HG02884 (cell line): ENCODE measurements at regions not wholly inside any gene's neighbourhood (a gene's known extent, or its start where the extent isn't known, plus 50 kb on each side); places are given as distances from the start of the nearest gene placed in this dataset.
"Not testable (repeated sequence)": the region's sequence is repeated elsewhere in the genome, so short reads cannot be mapped to it uniquely, and the experiment has no call there.

Source experiments
- ATAC-seq: cut with Tn5 transposase; IDR thresholded peaks from one replicate; pipeline ENCODE4 v1.9.1; 2021; ENCODE audit warnings: mild to moderate bottlenecking, moderate library complexity; ENCODE audit not compliant: unreplicated experiment

DNA sequence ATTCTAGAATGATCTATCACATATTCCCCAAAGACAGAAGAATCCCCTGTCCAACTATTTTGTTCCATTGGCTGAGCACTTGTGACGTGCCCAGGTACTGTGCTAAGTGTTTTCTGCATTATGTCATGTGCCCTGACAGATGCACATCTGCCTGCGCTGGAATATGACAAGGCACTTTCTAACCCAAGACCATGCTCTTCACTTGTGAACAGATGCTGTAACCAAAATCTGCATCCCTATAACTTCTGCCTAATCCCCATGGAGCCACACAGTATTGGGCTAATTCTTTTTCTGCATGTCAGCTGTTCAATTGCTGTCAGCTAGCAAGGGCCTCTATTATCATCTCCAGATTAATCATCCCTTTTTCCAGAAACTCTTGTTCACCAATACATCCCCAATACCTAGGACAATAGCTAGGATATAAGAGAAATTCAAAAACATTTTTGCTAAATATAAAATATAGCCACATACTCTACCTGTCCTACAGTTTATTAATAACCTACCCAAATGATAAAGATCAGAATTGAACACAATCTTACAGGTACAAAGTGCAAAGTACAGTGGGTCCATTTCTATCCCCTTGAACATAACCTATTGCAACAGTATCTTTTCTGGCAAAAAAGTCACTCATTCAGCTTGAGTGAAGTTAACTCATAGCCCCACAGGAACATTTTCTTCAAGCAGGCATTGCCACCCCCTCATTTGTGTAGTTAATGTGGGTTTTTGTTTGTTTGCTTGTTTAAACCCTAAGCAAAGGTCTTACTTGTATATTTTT is 109.4 kb upstream of the LRRN1 start:
- ATAC-seq, result no peak

DNA sequence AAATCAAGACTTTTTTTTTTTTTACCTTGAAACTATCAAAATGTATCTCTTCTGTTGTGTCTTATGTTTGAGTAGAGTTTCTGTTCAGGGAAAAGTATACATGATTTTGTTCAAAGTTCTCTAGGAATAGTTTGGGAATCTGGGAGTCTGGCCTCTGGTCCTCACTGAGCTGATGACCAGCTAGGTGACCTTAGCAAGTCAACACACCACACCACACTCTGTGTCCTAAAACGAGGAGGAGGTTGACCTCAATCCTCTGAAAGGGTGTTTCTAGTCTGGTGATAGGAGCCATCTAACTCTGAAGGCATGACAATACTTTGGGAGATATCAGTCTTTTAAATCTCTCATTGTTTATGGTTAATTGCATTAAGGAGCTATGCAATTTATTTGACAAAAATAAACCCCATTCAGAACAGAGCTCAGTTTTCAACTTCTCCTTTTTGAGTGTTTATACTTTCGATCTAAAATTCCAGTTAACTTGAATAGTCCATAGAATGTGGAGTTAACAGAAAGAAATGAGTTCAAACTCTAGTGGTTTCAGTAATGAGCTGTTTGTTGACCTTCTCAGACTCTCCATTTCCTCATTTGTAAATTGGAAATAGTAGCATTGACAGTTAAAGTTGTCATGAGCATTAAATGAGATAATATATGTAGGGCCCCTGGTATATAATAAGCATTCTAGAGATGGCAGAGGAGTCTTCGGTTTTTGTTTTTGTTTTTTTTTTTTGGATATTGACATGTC is 112.2 kb upstream of the LRRN1 start:
- no peak for ATAC-seq

DNA sequence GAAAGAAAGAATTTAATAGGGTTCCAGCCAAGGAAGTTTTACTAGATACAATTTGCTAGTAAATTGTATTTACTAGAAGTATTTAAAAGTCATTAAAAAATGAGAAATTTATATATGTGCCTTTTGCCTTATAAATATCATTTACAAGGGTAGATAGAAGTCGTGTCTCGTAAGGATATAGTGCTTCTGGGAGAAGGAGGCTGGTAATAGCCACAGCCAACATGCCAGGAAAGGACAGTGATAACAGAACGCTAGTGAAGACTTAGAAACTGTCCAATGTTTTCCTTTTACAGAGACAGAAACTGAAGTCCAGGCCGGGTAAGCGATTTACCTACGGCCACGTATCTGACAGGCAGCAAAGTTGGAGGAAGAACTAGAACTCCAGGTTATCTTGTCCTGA is 113.5 kb upstream of the LRRN1 start:
- no peak for ATAC-seq

DNA sequence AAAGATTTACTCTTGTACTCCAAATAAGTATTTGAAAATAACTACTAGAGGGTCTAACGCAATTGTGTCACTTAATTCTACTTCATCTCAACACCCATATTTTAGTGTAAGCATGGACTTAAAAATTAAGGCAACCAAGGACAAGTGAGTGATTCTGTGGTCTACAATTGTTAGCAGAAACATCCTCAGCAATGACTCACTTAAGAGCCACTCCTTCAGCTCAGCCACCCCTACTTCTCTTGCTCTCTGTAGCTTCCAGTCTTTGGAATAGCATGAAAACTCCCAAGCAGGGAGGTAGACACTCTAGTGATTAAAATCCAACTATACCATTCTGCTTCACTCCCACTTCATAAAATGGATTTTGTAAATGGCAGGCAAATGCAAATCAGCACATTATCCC is 116.0 kb upstream of the LRRN1 start:
- no peak for ATAC-seq

DNA sequence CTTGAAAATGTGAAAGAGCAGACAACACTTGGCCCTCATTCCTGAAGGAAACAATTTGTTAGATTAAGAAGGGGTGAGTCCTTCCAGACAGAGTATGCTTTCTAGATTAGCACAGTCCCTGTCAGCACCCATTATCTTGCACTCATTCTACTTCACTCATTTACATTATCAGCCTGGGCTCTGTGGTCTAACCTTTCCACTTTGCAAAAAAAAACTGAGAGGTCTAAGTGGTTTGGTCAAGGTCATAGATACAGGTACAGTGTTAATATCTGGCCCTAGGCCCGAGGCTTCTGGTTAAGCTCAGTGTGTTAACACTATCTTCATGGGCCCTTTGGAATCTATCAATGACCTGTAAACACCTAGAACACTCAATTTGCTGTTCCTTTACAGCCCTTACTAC is 123.4 kb upstream of the LRRN1 start:
- ATAC-seq, result no peak

DNA sequence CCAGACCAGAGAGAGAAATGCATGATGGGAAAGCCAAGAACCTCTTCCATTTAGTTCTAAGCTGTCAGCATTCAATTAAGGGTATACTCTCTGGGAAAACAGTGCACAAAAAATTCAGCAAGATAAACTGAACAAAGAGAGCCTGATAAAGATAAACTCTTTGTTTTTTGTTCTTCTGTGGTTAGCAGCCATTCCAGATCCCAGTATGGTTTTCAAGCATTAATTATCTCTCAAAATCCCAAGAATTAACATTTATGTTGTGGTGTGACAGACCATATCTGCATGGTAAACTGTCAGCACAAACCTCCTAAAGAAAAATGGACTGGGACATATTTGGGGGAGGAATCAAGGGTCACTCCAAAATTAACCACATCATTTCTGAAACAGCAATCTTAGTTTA is 124.0 kb upstream of the LRRN1 start:
- ATAC-seq, result no peak

DNA sequence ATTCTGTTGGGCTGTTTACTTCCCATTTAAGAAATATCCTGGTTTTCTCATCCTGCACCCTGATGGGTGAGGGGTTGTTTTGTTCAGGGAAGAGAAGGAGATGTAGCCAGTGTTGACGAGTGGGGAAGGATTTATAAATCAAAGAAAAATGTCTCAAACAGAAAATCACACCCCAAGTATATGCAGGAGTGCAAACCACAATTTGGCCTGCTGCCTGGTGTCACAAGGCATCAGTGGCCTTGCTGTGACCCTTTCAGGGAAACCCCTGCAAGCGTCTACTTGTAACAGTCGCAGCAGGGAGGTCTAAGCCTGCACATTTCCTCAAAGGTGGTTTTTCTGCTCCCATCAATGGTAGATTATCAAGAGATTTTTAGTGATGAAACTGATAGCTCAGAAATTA is 132.6 kb upstream of the LRRN1 start:
- peak; percentile 96 for ATAC-seq

DNA sequence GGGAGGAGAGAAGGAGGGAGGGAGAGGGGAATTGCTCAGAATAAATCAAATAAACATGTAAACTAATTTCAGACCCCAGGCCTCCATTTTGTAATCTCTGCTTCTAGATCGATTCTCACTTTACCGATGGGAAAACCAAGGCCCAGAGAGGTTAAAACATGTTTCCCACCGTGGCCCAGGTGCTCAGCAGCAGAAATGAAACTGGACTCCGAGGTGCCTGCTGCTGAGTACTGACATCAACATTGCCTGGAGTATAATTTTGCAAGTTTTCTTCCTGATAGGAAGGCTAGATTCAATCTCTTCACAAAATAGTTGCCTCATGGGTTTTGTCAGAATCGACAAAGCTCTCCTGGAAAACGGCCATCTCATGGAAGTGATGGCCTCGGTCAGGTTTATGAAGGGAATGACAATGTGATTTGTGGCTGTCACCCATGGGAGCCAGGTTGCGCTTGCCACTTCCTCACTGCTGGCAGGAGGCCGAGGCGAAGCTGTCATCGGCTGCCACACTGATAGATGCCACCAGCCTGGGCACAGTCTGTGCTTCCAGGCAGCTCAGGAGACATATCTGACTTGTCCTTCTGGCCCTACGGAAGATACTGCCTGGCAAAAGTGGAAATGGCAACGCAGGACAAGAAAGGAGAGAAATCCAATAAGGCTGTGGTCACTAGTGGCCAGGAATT is 133.1 kb upstream of the LRRN1 start:
- ATAC-seq, result peak; percentile 41

DNA sequence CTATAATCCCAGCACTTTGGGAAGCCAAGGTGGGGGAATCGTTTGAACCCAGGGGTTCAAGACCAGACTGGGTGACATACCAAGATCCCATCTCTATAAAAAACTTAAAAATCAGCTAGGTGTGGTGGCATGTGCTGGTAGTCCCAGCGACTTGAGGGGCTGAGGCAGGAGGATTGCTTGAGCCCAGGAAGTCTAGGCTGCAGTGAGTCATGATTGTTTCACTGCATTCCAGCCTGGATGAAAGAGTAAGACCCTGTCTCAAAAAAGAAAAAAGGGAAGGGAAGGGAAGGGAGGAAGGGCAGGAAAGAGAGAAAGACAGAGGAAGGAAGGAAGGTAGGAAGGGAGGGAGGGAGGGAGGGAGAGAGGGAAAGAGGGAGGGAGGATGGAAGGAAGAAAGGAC is 133.7 kb upstream of the LRRN1 start:
- no peak for ATAC-seq

DNA sequence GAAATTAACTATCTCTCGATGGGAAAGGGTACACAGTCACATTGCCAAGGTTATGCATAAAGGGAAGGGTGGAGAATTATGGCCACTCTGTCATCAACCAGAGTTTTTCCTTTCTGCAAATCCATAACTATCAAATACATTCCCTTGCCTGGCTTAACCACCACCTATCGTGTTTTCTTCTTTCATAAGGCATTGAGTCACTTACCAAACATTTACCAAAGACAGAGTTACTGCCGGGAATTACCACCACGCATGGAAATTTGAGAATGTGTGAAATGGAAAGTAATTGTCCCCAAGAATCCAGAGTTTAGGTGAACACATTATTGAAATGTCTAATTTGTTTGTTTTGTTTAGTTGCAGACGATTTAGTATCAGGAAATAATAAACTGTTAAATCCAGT is 134.3 kb upstream of the LRRN1 start:
- ATAC-seq, result no peak

DNA sequence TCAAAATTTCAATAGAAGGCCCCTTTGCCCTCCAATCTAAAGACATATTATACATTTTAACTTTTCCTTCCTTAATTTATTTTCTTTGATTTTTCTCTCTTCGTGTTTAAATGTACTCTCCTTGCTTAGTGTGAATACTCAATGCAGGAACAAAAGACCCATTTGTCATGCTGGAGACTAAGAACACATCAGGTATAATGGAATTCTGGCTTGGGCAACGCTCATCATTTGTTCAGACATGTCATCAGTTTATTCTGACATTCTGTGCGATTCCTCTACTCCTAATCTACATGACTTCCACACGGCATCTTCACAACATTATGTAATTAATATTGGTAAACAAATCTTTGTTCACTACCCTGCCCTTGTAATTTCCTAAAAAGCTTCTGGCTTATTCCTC is 136.6 kb upstream of the LRRN1 start:
- no peak for ATAC-seq

DNA sequence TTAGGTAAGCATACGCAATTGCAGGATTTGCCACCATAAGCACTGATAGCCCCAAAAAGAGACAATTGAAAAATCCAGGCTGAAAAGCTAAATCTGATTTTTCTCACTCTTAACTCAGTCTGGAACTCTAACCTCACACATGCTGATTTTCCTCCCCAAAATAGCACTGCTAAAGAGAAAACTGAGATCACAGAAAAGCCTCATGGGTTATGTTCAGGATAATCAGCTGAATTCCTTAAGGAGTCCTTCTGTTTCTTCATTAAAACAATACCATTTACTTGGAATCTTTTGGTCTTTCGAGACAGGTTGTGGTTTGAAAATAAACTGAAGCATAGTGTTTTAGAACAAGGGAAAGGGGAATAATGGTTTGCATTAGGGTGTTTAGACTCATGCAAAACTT is 144.3 kb upstream of the LRRN1 start:
- ATAC-seq, result no peak

DNA sequence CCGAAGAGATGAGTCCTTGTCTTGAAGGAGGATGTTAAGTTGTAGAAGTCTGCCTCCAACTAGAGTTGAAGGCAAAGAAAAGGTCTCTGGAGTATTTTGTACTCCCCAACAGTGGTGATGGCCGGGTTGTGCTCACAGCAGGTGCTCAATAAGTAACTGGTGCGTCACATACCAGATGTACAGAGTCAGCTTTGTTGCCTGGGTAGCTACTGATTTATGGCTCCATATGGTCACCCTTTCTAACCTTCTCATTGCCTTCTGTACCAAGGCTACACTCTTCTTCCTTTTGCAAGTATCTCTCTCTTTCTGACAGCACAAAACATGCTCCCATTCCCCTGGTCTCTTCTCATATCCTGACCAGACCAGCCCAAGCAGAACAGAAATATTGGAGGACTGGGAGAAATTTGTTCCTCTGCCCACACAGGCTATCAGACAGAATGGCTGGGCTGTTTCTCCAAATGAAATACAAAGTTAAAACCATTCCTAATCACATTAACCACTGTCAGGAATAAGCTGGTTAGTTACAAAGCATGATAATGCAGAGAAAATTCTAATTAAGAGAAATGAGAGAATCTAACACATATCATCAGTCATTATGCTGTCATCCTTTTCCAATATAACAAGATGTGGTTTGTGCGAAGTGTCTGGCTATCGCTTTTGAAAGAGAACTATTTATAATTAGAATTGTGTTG is 150.1 kb upstream of the LRRN1 start:
- ATAC-seq, result no peak

DNA sequence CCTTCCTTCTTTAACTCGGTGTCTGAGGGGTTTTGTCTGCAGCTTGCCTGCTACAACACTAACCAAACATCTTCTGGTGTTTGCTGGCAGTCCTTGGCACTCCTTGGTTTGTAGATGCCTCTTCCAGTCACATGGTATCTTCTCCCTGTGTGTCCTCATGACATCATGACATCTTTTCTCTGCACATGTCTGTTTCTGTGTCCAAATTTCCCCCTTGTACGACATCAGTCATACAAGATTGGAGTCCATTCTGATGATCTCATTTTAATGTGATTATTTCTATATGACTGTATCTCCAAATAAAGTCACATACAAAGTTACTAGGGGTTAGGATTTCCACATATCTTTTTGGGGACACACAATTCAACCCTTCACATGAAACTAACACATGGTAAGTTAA is 152.3 kb upstream of the LRRN1 start:
- ATAC-seq, result no peak

DNA sequence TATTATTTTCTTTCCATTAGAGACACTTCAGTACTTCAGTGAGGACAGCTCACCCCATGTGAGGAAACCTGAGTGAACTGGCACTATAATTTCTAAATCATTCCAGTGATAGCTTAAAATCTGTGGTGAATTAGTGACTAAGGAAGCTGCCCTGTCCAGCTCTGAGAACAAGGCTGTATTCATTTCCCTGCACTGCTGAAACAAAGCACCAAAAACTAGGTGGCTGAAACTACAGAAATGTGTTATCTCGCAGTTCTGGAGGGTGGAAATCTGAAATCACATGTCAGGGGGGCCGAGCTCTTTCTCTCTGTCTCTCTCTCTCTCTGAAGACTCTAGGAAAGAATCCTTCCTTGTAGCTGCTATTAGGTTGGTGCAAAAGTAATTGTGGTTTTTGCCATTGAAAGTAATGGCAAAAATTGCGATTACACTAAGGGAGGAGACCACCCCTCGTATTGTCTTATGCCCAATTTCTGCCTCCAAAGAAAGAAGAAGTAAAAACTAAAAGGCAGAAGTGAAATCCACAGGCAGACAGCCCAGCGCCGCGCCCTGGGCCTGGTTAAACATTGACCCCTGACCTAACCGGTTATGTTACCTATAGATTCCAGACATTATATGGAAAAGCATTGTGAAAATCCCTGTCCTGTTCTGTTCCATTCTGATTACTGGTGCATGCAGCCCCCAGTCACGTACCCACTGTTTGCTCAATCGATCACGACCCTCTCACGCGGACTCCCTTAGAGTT is 153.0 kb upstream of the LRRN1 start:
- not testable (repeated sequence) for ATAC-seq

DNA sequence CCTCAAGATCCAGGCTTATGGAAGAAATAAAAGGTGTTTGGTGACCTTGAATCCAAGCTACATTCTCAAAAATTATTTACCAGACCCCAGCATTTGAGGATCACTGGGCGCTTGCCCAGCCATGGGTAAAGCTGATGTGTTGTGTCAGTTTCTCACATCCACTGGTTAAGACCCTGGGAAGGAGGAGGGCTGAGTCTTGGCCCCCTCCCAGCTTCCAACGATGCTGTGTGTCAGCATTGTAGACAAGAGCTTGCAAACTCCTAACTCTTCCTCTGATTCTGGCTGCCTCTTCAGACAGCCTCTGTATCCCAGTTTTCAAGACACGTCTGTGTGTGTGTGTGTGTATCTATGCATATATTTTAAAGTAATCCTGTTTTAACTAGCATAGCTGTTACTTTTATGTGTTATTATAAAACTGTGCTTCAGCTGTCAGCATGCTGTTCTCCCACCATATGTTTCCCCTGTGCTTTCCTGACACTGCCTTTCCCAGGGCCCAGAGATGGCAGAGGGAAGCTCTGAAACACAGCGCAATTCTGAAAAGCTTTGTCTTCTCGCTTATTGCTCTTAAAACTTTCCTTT is 157.3 kb upstream of the LRRN1 start:
- no peak for ATAC-seq

DNA sequence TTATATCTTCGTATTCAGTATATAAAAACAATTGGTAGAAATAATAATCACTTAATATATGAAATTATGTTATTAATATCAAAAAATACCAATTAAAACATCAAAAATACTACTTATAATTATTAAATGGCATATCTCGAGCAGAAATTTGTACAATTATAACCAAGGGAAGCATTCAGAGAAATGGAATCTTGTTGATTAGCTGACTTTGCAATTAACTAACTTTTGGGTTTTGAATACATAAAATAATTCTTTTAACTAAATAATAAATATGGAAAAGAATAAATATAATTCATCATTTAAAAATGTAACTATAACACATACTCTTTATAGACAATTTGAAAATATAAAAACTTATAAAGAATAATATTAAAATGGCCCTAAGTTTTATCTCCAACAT is 160.2 kb upstream of the LRRN1 start:
- no peak for ATAC-seq

DNA sequence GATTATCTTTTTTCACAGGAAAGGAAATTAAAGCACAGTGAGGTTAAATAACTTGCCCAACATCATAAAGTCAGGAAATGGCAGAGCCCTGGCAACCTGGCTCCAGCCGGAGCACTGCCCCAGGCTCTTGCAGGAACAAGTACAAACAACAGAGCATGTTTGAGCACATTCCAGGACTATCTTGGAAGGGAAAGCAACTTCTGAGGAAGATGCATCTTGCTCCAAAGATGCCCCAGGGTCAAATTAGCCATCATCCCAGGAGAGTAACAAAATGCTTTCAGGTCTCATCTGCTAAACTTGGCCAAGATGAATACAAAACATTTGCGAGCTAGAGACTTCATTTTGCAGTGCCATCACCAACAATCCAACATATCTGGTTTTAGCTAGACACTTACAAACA is 162.4 kb upstream of the LRRN1 start:
- ATAC-seq, result no peak

DNA sequence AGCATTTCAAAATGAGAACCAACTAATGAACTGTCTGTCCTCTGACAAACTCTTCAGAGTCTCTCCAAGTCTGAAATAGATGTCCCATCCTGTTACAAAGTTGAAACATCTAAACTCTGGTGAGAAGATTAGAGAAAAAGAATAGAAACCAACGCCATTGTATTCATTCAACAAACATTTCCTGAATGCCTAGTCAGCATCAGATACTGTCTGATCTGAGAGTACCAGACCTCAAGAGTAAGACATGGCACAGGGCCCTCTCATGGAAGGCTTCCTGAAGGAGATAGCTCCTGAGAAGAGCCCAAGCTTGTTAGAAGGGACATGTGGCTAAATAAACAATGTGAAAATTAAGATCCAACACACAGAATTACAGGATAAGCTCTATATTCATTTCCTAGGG is 164.1 kb upstream of the LRRN1 start:
- ATAC-seq, result no peak

DNA sequence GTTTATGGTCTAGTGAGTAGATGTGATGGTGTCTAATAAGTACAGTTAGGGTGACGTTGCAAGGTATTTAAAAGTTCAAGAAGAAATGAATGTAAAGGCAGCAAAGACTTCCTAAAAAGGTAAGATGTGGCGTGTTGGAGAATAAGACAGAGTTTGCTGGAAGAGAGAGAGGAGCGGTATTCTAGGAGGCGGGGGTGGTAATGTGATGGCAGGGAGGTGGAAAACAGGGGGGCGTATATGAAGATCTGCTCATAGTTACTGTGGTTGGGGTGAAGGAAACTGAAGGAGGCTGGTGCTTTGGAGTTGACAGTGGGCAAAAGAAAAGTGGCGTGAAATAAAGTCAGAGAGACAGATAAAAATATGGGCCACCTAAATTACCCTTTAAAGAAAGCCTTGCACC is 164.9 kb upstream of the LRRN1 start:
- ATAC-seq, result no peak
